GM12878 (cell line): ENCODE measurements at regions not wholly inside any gene's neighbourhood (a gene's known extent, or its start where the extent isn't known, plus 50 kb on each side); places are given as distances from the start of the nearest gene placed in this dataset.

ENCODE experiments used
- EP300 ChIP-seq, 2 experiments: fragments of 150-350 bp in 1 of 2; IDR thresholded peaks; 2 replicates each; pipeline ENCODE4 v1.6.1; 2011 to 2012; ENCODE audit warnings: low read depth in 2 of 2, low read length in 2 of 2, borderline replicate concordance in 1 of 2, improper control_type of control experiment in 1 of 2, inconsistent platforms in 1 of 2; ENCODE audit not compliant: control insufficient read depth in 1 of 2
- EZH2 ChIP-seq: IDR thresholded peaks from 2 replicates; pipeline ENCODE4 v1.6.1; 2012; ENCODE audit warnings: low read depth, mild to moderate bottlenecking, control low read depth, inconsistent platforms, low read length, borderline replicate concordance; ENCODE audit not compliant: control insufficient read depth
- POLR2A ChIP-seq: IDR thresholded peaks from 2 replicates; pipeline ENCODE4 v1.6.1; 2011; ENCODE audit warnings: low read depth, mild to moderate bottlenecking, low read length
- TCF3 ChIP-seq: IDR thresholded peaks from 2 replicates; pipeline ENCODE4 v1.6.1; 2012; ENCODE audit warnings: low read depth, mild to moderate bottlenecking, low read length, borderline replicate concordance; ENCODE audit not compliant: insufficient read depth
- TF ChIP-seq, protein P1 (sequence below), 3 experiments: IDR thresholded peaks in 2 of 3; conservative IDR thresholded peaks in 1 of 3; 2 replicates each; pipeline ENCODE4 v1.5.1; 2011; ENCODE audit warnings: low read depth in 3 of 3, low read length in 3 of 3, mild to moderate bottlenecking in 3 of 3, control low read depth in 2 of 3, moderate library complexity in 2 of 3, inconsistent platforms in 1 of 3, mixed read lengths in 1 of 3; ENCODE audit not compliant: control insufficient read depth in 2 of 3, insufficient read depth in 1 of 3; ENCODE audit errors: extremely low read depth in 1 of 3
- TF ChIP-seq, protein P2 (sequence below): fragments of 450-650 bp; IDR thresholded peaks from 2 replicates; pipeline ENCODE4 v1.6.1; 2017; ENCODE audit warnings: mild to moderate bottlenecking, moderate library complexity

DNA sequence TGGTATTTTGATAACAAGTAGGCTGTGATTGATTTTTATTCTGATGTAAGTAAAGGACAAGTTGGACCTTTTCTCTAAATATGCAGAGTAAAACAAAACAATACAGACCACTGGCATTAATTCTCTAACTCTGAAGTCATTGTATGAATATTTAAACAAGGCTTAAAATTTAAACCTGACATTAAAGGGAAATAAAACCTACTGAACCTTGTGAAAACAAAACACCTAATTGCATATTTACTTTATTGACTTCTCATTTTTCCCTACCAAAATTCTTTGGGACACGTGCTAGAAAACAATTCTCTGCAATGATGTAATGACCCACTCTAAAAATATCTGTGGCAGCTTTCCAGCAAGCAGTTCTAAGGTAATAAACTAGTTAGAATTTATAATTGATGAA is 369.7 kb upstream of the TRAM1L1 start:
- TF ChIP-seq, protein P1, sequence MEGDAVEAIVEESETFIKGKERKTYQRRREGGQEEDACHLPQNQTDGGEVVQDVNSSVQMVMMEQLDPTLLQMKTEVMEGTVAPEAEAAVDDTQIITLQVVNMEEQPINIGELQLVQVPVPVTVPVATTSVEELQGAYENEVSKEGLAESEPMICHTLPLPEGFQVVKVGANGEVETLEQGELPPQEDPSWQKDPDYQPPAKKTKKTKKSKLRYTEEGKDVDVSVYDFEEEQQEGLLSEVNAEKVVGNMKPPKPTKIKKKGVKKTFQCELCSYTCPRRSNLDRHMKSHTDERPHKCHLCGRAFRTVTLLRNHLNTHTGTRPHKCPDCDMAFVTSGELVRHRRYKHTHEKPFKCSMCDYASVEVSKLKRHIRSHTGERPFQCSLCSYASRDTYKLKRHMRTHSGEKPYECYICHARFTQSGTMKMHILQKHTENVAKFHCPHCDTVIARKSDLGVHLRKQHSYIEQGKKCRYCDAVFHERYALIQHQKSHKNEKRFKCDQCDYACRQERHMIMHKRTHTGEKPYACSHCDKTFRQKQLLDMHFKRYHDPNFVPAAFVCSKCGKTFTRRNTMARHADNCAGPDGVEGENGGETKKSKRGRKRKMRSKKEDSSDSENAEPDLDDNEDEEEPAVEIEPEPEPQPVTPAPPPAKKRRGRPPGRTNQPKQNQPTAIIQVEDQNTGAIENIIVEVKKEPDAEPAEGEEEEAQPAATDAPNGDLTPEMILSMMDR (IDR thresholded peaks at IDR 0.05 in 2 of 3, conservative IDR thresholded peaks at IDR 0.05 in 1 of 3; ENCODE audit: control insufficient read depth in 2 of 3, extremely low read depth in 1 of 3, insufficient read depth in 1 of 3, low read depth in 3 of 3, low read length in 3 of 3), result no peak
- TF ChIP-seq POLR2A (no peak), TCF3 (no peak), EZH2 (no peak), EP300 (IDR thresholded peaks at IDR 0.05; ENCODE audit: borderline replicate concordance in 1 of 2, control insufficient read depth in 1 of 2, low read depth in 2 of 2, low read length in 2 of 2) (no peak)
- TF ChIP-seq, protein P2, sequence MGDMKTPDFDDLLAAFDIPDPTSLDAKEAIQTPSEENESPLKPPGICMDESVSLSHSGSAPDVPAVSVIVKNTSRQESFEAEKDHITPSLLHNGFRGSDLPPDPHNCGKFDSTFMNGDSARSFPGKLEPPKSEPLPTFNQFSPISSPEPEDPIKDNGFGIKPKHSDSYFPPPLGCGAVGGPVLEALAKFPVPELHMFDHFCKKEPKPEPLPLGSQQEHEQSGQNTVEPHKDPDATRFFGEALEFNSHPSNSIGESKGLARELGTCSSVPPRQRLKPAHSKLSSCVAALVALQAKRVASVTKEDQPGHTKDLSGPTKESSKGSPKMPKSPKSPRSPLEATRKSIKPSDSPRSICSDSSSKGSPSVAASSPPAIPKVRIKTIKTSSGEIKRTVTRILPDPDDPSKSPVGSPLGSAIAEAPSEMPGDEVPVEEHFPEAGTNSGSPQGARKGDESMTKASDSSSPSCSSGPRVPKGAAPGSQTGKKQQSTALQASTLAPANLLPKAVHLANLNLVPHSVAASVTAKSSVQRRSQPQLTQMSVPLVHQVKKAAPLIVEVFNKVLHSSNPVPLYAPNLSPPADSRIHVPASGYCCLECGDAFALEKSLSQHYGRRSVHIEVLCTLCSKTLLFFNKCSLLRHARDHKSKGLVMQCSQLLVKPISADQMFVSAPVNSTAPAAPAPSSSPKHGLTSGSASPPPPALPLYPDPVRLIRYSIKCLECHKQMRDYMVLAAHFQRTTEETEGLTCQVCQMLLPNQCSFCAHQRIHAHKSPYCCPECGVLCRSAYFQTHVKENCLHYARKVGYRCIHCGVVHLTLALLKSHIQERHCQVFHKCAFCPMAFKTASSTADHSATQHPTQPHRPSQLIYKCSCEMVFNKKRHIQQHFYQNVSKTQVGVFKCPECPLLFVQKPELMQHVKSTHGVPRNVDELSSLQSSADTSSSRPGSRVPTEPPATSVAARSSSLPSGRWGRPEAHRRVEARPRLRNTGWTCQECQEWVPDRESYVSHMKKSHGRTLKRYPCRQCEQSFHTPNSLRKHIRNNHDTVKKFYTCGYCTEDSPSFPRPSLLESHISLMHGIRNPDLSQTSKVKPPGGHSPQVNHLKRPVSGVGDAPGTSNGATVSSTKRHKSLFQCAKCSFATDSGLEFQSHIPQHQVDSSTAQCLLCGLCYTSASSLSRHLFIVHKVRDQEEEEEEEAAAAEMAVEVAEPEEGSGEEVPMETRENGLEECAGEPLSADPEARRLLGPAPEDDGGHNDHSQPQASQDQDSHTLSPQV, result no peak
